ENCODE measurements at regions not wholly inside any gene's neighbourhood (a gene's known extent, or its start where the extent isn't known, plus 50 kb on each side); places are given as distances from the start of the nearest gene placed in this dataset.

DNA sequence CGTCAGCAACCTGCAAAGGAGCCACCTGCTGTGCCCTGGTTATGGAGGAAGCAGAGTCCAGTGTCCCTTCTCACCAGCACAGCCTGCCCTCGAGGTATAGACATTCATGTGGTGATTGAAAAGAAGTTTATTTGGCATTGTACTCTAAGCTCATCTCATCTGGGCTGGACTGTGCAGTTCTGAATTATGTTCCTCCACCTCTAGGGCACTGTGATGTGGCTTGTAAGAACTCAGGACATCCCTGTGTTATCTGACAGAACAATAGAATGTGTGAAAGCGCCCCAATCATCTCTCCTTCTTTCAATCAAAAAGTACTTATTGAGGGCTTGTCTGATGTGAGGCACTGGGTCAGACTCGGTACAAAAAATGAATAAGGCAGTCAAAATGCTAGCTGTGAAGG is 140.1 kb downstream of the DHRS2 start:
- no peak for TF ChIP-seq ELF4 (IDR thresholded peaks at IDR 0.05)
- TF ChIP-seq SP1 (IDR thresholded peaks at IDR 0.05): no peak
- TF ChIP-seq, protein P1, sequence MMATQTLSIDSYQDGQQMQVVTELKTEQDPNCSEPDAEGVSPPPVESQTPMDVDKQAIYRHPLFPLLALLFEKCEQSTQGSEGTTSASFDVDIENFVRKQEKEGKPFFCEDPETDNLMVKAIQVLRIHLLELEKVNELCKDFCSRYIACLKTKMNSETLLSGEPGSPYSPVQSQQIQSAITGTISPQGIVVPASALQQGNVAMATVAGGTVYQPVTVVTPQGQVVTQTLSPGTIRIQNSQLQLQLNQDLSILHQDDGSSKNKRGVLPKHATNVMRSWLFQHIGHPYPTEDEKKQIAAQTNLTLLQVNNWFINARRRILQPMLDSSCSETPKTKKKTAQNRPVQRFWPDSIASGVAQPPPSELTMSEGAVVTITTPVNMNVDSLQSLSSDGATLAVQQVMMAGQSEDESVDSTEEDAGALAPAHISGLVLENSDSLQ (IDR thresholded peaks at IDR 0.05): no peak
- no peak for TF ChIP-seq BHLHE40 (IDR thresholded peaks at IDR 0.05; ENCODE audit: borderline replicate concordance)
- TF ChIP-seq TARDBP (IDR thresholded peaks at IDR 0.05): no peak
- TF ChIP-seq NFRKB (IDR thresholded peaks at IDR 0.05): no peak
- TF ChIP-seq L3MBTL2 (conservative IDR thresholded peaks at IDR 0.05): no peak
- TF ChIP-seq FOXM1 (IDR thresholded peaks at IDR 0.05; ENCODE audit: borderline replicate concordance): no peak
- TF ChIP-seq HDGF (IDR thresholded peaks at IDR 0.05; ENCODE audit: borderline replicate concordance): no peak
- no peak for TF ChIP-seq FOXA1 (IDR thresholded peaks at IDR 0.05)

All from HEK293T (cell line).